Thyroid gland (tissue), 4 donors: ENCODE measurements at regions not wholly inside any gene's neighbourhood (a gene's known extent, or its start where the extent isn't known, plus 50 kb on each side); places are given as distances from the start of the nearest gene placed in this dataset.

Experiments used
- POLR2A ChIP-seq, 2 donors: fragments of 450-650 bp; IDR thresholded peaks; one replicate each; pipeline ENCODE4 v1.6.1; 2017; ENCODE audit warnings: antibody characterized with exemption in 2 of 2, mild to moderate bottlenecking in 2 of 2, moderate library complexity in 1 of 2
- TF ChIP-seq, protein P1 (sequence below), 6 experiments: fragments of 200-600 bp in 3 of 6; fragments of 450-650 bp in 3 of 6; sonication (generic) in 3 of 6; IDR thresholded peaks; one replicate each; pipeline ENCODE4 v1.5.1; 2016 to 2019; ENCODE audit warnings: antibody characterized with exemption in 6 of 6, mild to moderate bottlenecking in 2 of 6, inconsistent platforms in 1 of 6, moderate library complexity in 1 of 6

DNA sequence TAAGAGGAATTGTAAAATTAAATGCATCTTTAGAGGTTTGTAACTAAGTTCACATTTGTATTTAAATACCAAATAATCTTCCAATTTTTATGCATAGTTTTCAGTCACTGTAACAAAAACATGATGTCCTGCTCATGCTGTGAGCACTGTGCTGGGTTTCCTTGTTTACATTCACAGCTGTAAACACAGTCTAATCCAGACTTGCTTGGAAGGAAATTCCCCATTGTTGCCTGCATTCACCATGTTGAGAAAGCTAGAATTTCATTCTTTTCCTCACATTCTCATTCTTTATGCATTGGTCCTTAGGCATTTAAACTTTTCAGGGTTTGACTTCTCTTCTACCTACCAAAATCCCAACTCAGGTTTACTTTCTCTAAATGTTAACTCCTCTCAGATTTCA, 242.0 kb upstream of the TBX18 start:
- TF ChIP-seq, protein P1, sequence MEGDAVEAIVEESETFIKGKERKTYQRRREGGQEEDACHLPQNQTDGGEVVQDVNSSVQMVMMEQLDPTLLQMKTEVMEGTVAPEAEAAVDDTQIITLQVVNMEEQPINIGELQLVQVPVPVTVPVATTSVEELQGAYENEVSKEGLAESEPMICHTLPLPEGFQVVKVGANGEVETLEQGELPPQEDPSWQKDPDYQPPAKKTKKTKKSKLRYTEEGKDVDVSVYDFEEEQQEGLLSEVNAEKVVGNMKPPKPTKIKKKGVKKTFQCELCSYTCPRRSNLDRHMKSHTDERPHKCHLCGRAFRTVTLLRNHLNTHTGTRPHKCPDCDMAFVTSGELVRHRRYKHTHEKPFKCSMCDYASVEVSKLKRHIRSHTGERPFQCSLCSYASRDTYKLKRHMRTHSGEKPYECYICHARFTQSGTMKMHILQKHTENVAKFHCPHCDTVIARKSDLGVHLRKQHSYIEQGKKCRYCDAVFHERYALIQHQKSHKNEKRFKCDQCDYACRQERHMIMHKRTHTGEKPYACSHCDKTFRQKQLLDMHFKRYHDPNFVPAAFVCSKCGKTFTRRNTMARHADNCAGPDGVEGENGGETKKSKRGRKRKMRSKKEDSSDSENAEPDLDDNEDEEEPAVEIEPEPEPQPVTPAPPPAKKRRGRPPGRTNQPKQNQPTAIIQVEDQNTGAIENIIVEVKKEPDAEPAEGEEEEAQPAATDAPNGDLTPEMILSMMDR (IDR thresholded peaks at IDR 0.05) = no peak
- TF ChIP-seq POLR2A (IDR thresholded peaks at IDR 0.05) = no peak
